ENCODE measurements at regions not wholly inside any gene's neighbourhood (a gene's known extent, or its start where the extent isn't known, plus 50 kb on each side); places are given as distances from the start of the nearest gene placed in this dataset.

- Histone ChIP-seq H3K4me1 (ENCODE audit: control insufficient read depth in 3 of 3, insufficient read depth in 2 of 3, low read depth in 1 of 3, low read length in 2 of 3) (no peaks in the 10 kb centered on the region), H3K4me3 (ENCODE audit: low read depth in 1 of 3, low read length in 3 of 3) (no peak overlapping the region), H3K36me3 (ENCODE audit: control insufficient read depth in 3 of 3, insufficient read depth in 2 of 3, low read depth in 1 of 3, low read length in 3 of 3) (no peaks in the 10 kb centered on the region), H3K27me3 (ENCODE audit: control insufficient read depth in 3 of 3, insufficient read depth in 3 of 3, low read length in 3 of 3) (peaks cover 0 to 13% (median 0%) of the 10 kb centered on the region in 3 donors), H3K9me3 (ENCODE audit: control insufficient read depth in 2 of 2, insufficient read depth in 1 of 2, low read depth in 1 of 2, low read length in 1 of 2) (peaks cover 0 to 7% of the 10 kb centered on the region in 2 donors), H3K27ac (ENCODE audit: low read depth in 1 of 3, low read length in 2 of 3) (no peak overlapping the region)
- WGBS, 3 donors: 87 to 92% (median 91%) methylated on average over 12 of the region's 12 CpGs
- no peak for FAIRE-seq
- DNase-seq: no peak
Observed at GRCh38 chr2:239579081-239579480, 178.3 kb upstream of the HDAC4 start.

GRCh38 chr2:239578381-239578780 is 177.6 kb upstream of the HDAC4 start:
- H3K4me3 ChIP-seq (ENCODE audit: low read depth in 1 of 3, low read length in 3 of 3): no peak overlapping the region
- WGBS, 3 donors: 84 to 95% (median 90%) methylated on average over 12 of the region's 12 CpGs
- no peaks in the 10 kb centered on the region for H3K4me1 ChIP-seq (ENCODE audit: control insufficient read depth in 3 of 3, insufficient read depth in 2 of 3, low read depth in 1 of 3, low read length in 2 of 3)
- peaks cover 0 to 13% (median 0%) of the 10 kb centered on the region in 3 donors for H3K27me3 ChIP-seq (ENCODE audit: control insufficient read depth in 3 of 3, insufficient read depth in 3 of 3, low read length in 3 of 3)
- H3K27ac ChIP-seq (ENCODE audit: low read depth in 1 of 3, low read length in 2 of 3): no peak overlapping the region
- no peak for FAIRE-seq
- no peak for DNase-seq
- H3K36me3 ChIP-seq (ENCODE audit: control insufficient read depth in 3 of 3, insufficient read depth in 2 of 3, low read depth in 1 of 3, low read length in 3 of 3): no peaks in the 10 kb centered on the region
- H3K9me3 ChIP-seq (ENCODE audit: control insufficient read depth in 2 of 2, insufficient read depth in 1 of 2, low read depth in 1 of 2, low read length in 1 of 2): peaks cover 0 to 7% of the 10 kb centered on the region in 2 donors

- Histone ChIP-seq H3K4me1 (ENCODE audit: control insufficient read depth in 3 of 3, insufficient read depth in 2 of 3, low read depth in 1 of 3, low read length in 2 of 3) (no peaks in the 10 kb centered on the region), H3K9me3 (ENCODE audit: control insufficient read depth in 2 of 2, insufficient read depth in 1 of 2, low read depth in 1 of 2, low read length in 1 of 2) (peaks cover 0 to 7% of the 10 kb centered on the region in 2 donors), H3K4me3 (ENCODE audit: low read depth in 1 of 3, low read length in 3 of 3) (no peak overlapping the region), H3K27ac (ENCODE audit: low read depth in 1 of 3, low read length in 2 of 3) (no peak overlapping the region), H3K27me3 (ENCODE audit: control insufficient read depth in 3 of 3, insufficient read depth in 3 of 3, low read length in 3 of 3) (peaks cover 0 to 13% (median 0%) of the 10 kb centered on the region in 3 donors), H3K36me3 (ENCODE audit: control insufficient read depth in 3 of 3, insufficient read depth in 2 of 3, low read depth in 1 of 3, low read length in 3 of 3) (no peaks in the 10 kb centered on the region)
- no peak for FAIRE-seq
- DNase-seq: no peak
- 89 to 90% (median 90%) methylated on average over 12 of the region's 12 CpGs for WGBS, 3 donors
Observed at GRCh38 chr2:239577935-239578334, 177.1 kb upstream of the HDAC4 start.

- Histone ChIP-seq H3K27ac (ENCODE audit: low read depth in 1 of 3, low read length in 2 of 3) (no peak overlapping the region), H3K36me3 (ENCODE audit: control insufficient read depth in 3 of 3, insufficient read depth in 2 of 3, low read depth in 1 of 3, low read length in 3 of 3) (no peaks in the 10 kb centered on the region), H3K4me3 (ENCODE audit: low read depth in 1 of 3, low read length in 3 of 3) (no peak overlapping the region), H3K27me3 (ENCODE audit: control insufficient read depth in 3 of 3, insufficient read depth in 3 of 3, low read length in 3 of 3) (peaks cover 0 to 13% (median 0%) of the 10 kb centered on the region in 3 donors), H3K4me1 (ENCODE audit: control insufficient read depth in 3 of 3, insufficient read depth in 2 of 3, low read depth in 1 of 3, low read length in 2 of 3) (no peaks in the 10 kb centered on the region), H3K9me3 (ENCODE audit: control insufficient read depth in 2 of 2, insufficient read depth in 1 of 2, low read depth in 1 of 2, low read length in 1 of 2) (peaks cover 0 to 7% of the 10 kb centered on the region in 2 donors)
- FAIRE-seq (no peak), DNase-seq (peak in 1 of 2 donors; percentile 16)
- 82 to 86% (median 85%) methylated on average over 17 of the region's 17 CpGs for WGBS, 3 donors
Observed at GRCh38 chr2:239576784-239577685, 176.2 kb upstream of the HDAC4 start.

GRCh38 chr2:239575931-239576445 is 175.2 kb upstream of the HDAC4 start:
- no peak for FAIRE-seq

GRCh38 chr2:239574434-239575156 is 173.8 kb upstream of the HDAC4 start:
- peak in 1 of 2 donors; percentile 26 for DNase-seq
- FAIRE-seq: no peak
- Histone ChIP-seq H3K9me3 (ENCODE audit: control insufficient read depth in 2 of 2, insufficient read depth in 1 of 2, low read depth in 1 of 2, low read length in 1 of 2) (peaks cover 0 to 7% of the 10 kb centered on the region in 2 donors), H3K27me3 (ENCODE audit: control insufficient read depth in 3 of 3, insufficient read depth in 3 of 3, low read length in 3 of 3) (peaks cover 0 to 13% (median 0%) of the 10 kb centered on the region in 3 donors), H3K4me1 (ENCODE audit: control insufficient read depth in 3 of 3, insufficient read depth in 2 of 3, low read depth in 1 of 3, low read length in 2 of 3) (no peaks in the 10 kb centered on the region), H3K36me3 (ENCODE audit: control insufficient read depth in 3 of 3, insufficient read depth in 2 of 3, low read depth in 1 of 3, low read length in 3 of 3) (no peaks in the 10 kb centered on the region), H3K4me3 (ENCODE audit: low read depth in 1 of 3, low read length in 3 of 3) (no peak overlapping the region), H3K27ac (ENCODE audit: low read depth in 1 of 3, low read length in 2 of 3) (no peak overlapping the region)
- 15 to 46% (median 28%) methylated on average over 13 of the region's 13 CpGs for WGBS, 3 donors

More at GRCh38 chr2:239575931-239576445, 175.2 kb upstream of the HDAC4 start:
- Histone ChIP-seq H3K9me3 (ENCODE audit: control insufficient read depth in 2 of 2, insufficient read depth in 1 of 2, low read depth in 1 of 2, low read length in 1 of 2) (peaks cover 0 to 7% of the 10 kb centered on the region in 2 donors), H3K27me3 (ENCODE audit: control insufficient read depth in 3 of 3, insufficient read depth in 3 of 3, low read length in 3 of 3) (peaks cover 0 to 13% (median 0%) of the 10 kb centered on the region in 3 donors), H3K36me3 (ENCODE audit: control insufficient read depth in 3 of 3, insufficient read depth in 2 of 3, low read depth in 1 of 3, low read length in 3 of 3) (no peaks in the 10 kb centered on the region), H3K4me3 (ENCODE audit: low read depth in 1 of 3, low read length in 3 of 3) (no peak overlapping the region), H3K4me1 (ENCODE audit: control insufficient read depth in 3 of 3, insufficient read depth in 2 of 3, low read depth in 1 of 3, low read length in 2 of 3) (no peaks in the 10 kb centered on the region), H3K27ac (ENCODE audit: low read depth in 1 of 3, low read length in 2 of 3) (no peak overlapping the region)
- 91 to 97% (median 96%) methylated on average over 8 of the region's 8 CpGs for WGBS, 3 donors
- no peak for DNase-seq

GRCh38 chr2:239574054-239574433 is 173.2 kb upstream of the HDAC4 start:
- peaks cover 0 to 7% of the 10 kb centered on the region in 2 donors for H3K9me3 ChIP-seq (ENCODE audit: control insufficient read depth in 2 of 2, insufficient read depth in 1 of 2, low read depth in 1 of 2, low read length in 1 of 2)
- DNase-seq (no peak), FAIRE-seq (no peak)
- no peaks in the 10 kb centered on the region for H3K4me1 ChIP-seq (ENCODE audit: control insufficient read depth in 3 of 3, insufficient read depth in 2 of 3, low read depth in 1 of 3, low read length in 2 of 3)
- H3K27me3 ChIP-seq (ENCODE audit: control insufficient read depth in 3 of 3, insufficient read depth in 3 of 3, low read length in 3 of 3): peaks cover 0 to 13% (median 0%) of the 10 kb centered on the region in 3 donors
- no peak overlapping the region for H3K4me3 ChIP-seq (ENCODE audit: low read depth in 1 of 3, low read length in 3 of 3)
- no peaks in the 10 kb centered on the region for H3K36me3 ChIP-seq (ENCODE audit: control insufficient read depth in 3 of 3, insufficient read depth in 2 of 3, low read depth in 1 of 3, low read length in 3 of 3)
- whole genome bisulfite sequencing, 3 donors: 76 to 80% (median 77%) methylated on average over 5 of the region's 5 CpGs
- H3K27ac ChIP-seq (ENCODE audit: low read depth in 1 of 3, low read length in 2 of 3): no peak overlapping the region

GRCh38 chr2:239570971-239571520 is 170.2 kb upstream of the HDAC4 start:
- Histone ChIP-seq H3K4me3 (ENCODE audit: low read depth in 1 of 3, low read length in 3 of 3) (no peak overlapping the region), H3K36me3 (ENCODE audit: control insufficient read depth in 3 of 3, insufficient read depth in 2 of 3, low read depth in 1 of 3, low read length in 3 of 3) (no peaks in the 10 kb centered on the region), H3K4me1 (ENCODE audit: control insufficient read depth in 3 of 3, insufficient read depth in 2 of 3, low read depth in 1 of 3, low read length in 2 of 3) (no peaks in the 10 kb centered on the region), H3K9me3 (ENCODE audit: control insufficient read depth in 2 of 2, insufficient read depth in 1 of 2, low read depth in 1 of 2, low read length in 1 of 2) (peaks cover 0 to 4% of the 10 kb centered on the region in 2 donors), H3K27ac (ENCODE audit: low read depth in 1 of 3, low read length in 2 of 3) (no peak overlapping the region), H3K27me3 (ENCODE audit: control insufficient read depth in 3 of 3, insufficient read depth in 3 of 3, low read length in 3 of 3) (peaks cover 0 to 19% (median 0%) of the 10 kb centered on the region in 3 donors)
- DNase-seq (no peak), FAIRE-seq (no peak)
- WGBS, 3 donors: 46 to 71% (median 58%) methylated on average over 6 of the region's 6 CpGs

Measured in small intestine (tissue), 7 donors.